Body of pancreas (tissue), 4 donors: ENCODE measurements at regions not wholly inside any gene's neighbourhood (a gene's known extent, or its start where the extent isn't known, plus 50 kb on each side); places are given as distances from the start of the nearest gene placed in this dataset.

Experiments used
- CTCF ChIP-seq, 7 experiments: fragments of 450-650 bp in 4 of 7; fragments of 200-600 bp in 3 of 7; sonication (generic) in 3 of 7; IDR thresholded peaks; one replicate each; pipeline ENCODE4 v1.5.1; 2016 to 2019; ENCODE audit warnings: antibody characterized with exemption in 7 of 7
- POLR2A ChIP-seq, 3 donors: fragments of 450-650 bp; IDR thresholded peaks; one replicate each; pipeline ENCODE4 v1.6.1; 2016; ENCODE audit warnings: antibody characterized with exemption in 3 of 3, mild to moderate bottlenecking in 2 of 3

- TF ChIP-seq CTCF (IDR thresholded peaks at IDR 0.05) = no peak
- TF ChIP-seq POLR2A (IDR thresholded peaks at IDR 0.05) = no peak
These were observed 438.0 kb upstream of the ZNF337 start for GRCh38 chr20:26134606-26135005.
